ENCODE measurements at regions not wholly inside any gene's neighbourhood (a gene's known extent, or its start where the extent isn't known, plus 50 kb on each side); places are given as distances from the start of the nearest gene placed in this dataset.

DNA sequence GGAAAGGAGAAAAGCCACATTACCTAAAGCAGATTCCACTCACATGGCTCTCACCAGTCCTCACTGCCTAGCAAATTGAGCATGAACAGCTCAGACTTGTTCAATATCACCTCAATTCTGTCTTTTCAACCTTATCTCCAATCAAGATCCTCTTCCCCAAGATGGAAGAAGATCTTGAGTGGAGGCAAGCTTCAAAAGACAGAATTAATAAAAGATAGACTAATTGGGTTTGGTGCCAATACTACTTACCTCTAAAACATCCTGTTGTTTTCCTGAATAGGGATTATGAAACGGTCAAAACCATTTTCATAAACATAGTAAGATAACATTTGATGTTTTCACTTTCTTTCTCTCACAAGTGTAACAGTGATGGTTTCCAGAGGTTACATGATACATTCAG is 349.2 kb upstream of the PLD5 start:
- TF ChIP-seq POLR2AphosphoS5 (IDR thresholded peaks at IDR 0.05; ENCODE audit: low read depth, low read length) (no peak), SIN3A (IDR thresholded peaks at IDR 0.05; ENCODE audit: borderline replicate concordance, insufficient read depth, low read length) (no peak)
- TF ChIP-seq, protein P1, sequence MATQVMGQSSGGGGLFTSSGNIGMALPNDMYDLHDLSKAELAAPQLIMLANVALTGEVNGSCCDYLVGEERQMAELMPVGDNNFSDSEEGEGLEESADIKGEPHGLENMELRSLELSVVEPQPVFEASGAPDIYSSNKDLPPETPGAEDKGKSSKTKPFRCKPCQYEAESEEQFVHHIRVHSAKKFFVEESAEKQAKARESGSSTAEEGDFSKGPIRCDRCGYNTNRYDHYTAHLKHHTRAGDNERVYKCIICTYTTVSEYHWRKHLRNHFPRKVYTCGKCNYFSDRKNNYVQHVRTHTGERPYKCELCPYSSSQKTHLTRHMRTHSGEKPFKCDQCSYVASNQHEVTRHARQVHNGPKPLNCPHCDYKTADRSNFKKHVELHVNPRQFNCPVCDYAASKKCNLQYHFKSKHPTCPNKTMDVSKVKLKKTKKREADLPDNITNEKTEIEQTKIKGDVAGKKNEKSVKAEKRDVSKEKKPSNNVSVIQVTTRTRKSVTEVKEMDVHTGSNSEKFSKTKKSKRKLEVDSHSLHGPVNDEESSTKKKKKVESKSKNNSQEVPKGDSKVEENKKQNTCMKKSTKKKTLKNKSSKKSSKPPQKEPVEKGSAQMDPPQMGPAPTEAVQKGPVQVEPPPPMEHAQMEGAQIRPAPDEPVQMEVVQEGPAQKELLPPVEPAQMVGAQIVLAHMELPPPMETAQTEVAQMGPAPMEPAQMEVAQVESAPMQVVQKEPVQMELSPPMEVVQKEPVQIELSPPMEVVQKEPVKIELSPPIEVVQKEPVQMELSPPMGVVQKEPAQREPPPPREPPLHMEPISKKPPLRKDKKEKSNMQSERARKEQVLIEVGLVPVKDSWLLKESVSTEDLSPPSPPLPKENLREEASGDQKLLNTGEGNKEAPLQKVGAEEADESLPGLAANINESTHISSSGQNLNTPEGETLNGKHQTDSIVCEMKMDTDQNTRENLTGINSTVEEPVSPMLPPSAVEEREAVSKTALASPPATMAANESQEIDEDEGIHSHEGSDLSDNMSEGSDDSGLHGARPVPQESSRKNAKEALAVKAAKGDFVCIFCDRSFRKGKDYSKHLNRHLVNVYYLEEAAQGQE (IDR thresholded peaks at IDR 0.05; ENCODE audit: insufficient read depth in 1 of 2, low read depth in 2 of 2, low read length in 2 of 2) = no peak
